ENCODE measurements at regions not wholly inside any gene's neighbourhood (a gene's known extent, or its start where the extent isn't known, plus 50 kb on each side); places are given as distances from the start of the nearest gene placed in this dataset.

DNA sequence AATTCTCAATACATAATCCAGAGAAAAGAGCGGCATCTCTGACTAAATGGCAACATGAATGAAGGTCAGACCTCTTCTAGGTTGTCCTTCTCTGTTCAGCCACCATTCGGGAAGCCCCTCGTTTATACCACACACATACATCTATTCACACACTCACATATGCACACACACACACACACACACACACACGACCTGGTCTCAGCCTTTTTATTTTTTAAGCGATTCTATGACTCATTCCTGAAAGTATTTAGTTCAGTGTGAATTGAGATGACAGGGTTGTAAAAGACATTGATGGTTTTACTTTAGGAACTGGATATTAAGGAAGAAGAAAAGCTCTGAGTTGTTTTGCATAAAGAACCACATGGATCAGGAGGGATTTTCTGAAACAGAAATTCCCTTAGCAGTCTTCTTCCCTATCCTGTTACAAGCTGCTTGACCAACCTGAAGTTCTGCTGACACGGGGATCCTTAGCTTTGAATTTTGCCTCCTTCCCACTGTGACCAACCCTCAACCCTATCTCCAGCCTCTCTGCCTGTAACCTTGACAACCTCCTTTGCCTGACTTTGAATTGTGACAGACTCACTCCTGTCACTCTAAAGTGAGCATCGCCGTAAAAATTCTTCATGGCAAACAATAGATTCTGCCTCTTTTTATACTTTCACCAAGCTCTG lies 383.1 kb upstream of the ESRRG start:
- H3K4me1 ChIP-seq (ENCODE audit: control insufficient read depth, extremely low read depth, insufficient read depth, low read length), result no peaks in the 10 kb centered on the region
- H3K9me3 ChIP-seq (ENCODE audit: control insufficient read depth, insufficient read depth, low read depth, low read length), result no peaks in the 10 kb centered on the region
- H3K36me3 ChIP-seq (ENCODE audit: control insufficient read depth, insufficient read depth, low read length), result no peaks in the 10 kb centered on the region
- no peaks in the 10 kb centered on the region for H3K79me2 ChIP-seq (ENCODE audit: control insufficient read depth, insufficient read depth, low read length)
- peak; percentile 19 to 47 for DNase-seq (ENCODE audit: low read depth in 2 of 2)
- H3K9ac ChIP-seq (ENCODE audit: insufficient read depth, low read length), result no peak overlapping the region
- no peak overlapping the region for H3K27ac ChIP-seq (ENCODE audit: insufficient read depth, low read length)
- H3K4me3 ChIP-seq (replicated peaks in 1 of 4; ENCODE audit: control extremely low read depth in 1 of 4, insufficient read depth in 1 of 4, low read depth in 3 of 4, low read length in 4 of 4), result no peak overlapping the region
- H3K4me2 ChIP-seq (ENCODE audit: extremely low read depth, insufficient read depth, low read length), result no peak overlapping the region
- no peaks in the 10 kb centered on the region for H3K27me3 ChIP-seq (ENCODE audit: control insufficient read depth, insufficient read depth, low read length)
- H2AFZ ChIP-seq (ENCODE audit: low read length), result no peak overlapping the region
- no peaks in the 10 kb centered on the region for H4K20me1 ChIP-seq (ENCODE audit: control insufficient read depth, extremely low read depth, insufficient read depth, low read length)
- TF ChIP-seq, protein P1, sequence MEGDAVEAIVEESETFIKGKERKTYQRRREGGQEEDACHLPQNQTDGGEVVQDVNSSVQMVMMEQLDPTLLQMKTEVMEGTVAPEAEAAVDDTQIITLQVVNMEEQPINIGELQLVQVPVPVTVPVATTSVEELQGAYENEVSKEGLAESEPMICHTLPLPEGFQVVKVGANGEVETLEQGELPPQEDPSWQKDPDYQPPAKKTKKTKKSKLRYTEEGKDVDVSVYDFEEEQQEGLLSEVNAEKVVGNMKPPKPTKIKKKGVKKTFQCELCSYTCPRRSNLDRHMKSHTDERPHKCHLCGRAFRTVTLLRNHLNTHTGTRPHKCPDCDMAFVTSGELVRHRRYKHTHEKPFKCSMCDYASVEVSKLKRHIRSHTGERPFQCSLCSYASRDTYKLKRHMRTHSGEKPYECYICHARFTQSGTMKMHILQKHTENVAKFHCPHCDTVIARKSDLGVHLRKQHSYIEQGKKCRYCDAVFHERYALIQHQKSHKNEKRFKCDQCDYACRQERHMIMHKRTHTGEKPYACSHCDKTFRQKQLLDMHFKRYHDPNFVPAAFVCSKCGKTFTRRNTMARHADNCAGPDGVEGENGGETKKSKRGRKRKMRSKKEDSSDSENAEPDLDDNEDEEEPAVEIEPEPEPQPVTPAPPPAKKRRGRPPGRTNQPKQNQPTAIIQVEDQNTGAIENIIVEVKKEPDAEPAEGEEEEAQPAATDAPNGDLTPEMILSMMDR (conservative IDR thresholded peaks at IDR 0.05 in 1 of 2, IDR thresholded peaks at IDR 0.05 in 1 of 2; ENCODE audit: low read depth in 1 of 2, low read length in 2 of 2), result no peak
- no peak for TF ChIP-seq EZH2 (IDR thresholded peaks at IDR 0.05; ENCODE audit: low read length, missing control alignments)

DNA sequence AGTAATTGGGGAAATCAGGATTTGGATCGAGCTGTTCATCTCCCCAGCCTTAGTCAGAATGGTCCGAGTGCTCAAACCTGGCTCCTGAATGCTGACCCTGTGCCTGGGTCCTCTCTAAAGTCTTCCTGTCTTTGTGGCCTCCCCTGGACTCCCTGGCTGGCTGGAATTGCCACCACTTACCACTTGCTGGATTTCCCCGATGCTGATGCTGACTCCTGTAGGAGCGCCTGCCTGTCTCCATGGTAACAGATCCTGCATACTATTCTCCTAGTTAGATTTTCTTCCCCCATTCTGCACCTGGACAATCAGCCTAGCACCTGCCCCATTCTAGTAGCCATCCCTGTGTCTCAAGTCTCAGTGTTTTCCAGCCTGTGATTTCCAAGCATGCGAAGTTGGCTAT lies 382.2 kb upstream of the ESRRG start:
- TF ChIP-seq, protein P1 (conservative IDR thresholded peaks at IDR 0.05 in 1 of 2, IDR thresholded peaks at IDR 0.05 in 1 of 2; ENCODE audit: low read depth in 1 of 2, low read length in 2 of 2), result no peak
- no peak for TF ChIP-seq EZH2 (IDR thresholded peaks at IDR 0.05; ENCODE audit: low read length, missing control alignments)
- no peaks in the 10 kb centered on the region for H3K36me3 ChIP-seq (ENCODE audit: control insufficient read depth, insufficient read depth, low read length)
- no peak overlapping the region for H2AFZ ChIP-seq (ENCODE audit: low read length)
- H3K4me2 ChIP-seq (ENCODE audit: extremely low read depth, insufficient read depth, low read length), result no peak overlapping the region
- no peaks in the 10 kb centered on the region for H3K9me3 ChIP-seq (ENCODE audit: control insufficient read depth, insufficient read depth, low read depth, low read length)
- no peaks in the 10 kb centered on the region for H4K20me1 ChIP-seq (ENCODE audit: control insufficient read depth, extremely low read depth, insufficient read depth, low read length)
- no peaks in the 10 kb centered on the region for H3K79me2 ChIP-seq (ENCODE audit: control insufficient read depth, insufficient read depth, low read length)
- H3K9ac ChIP-seq (ENCODE audit: insufficient read depth, low read length), result no peak overlapping the region
- H3K27ac ChIP-seq (ENCODE audit: insufficient read depth, low read length), result no peak overlapping the region
- no peak overlapping the region for H3K4me3 ChIP-seq (replicated peaks in 1 of 4; ENCODE audit: control extremely low read depth in 1 of 4, insufficient read depth in 1 of 4, low read depth in 3 of 4, low read length in 4 of 4)
- H3K27me3 ChIP-seq (ENCODE audit: control insufficient read depth, insufficient read depth, low read length), result no peaks in the 10 kb centered on the region
- DNase-seq (ENCODE audit: low read depth in 2 of 2), result no peak
- H3K4me1 ChIP-seq (ENCODE audit: control insufficient read depth, extremely low read depth, insufficient read depth, low read length), result no peaks in the 10 kb centered on the region

DNA sequence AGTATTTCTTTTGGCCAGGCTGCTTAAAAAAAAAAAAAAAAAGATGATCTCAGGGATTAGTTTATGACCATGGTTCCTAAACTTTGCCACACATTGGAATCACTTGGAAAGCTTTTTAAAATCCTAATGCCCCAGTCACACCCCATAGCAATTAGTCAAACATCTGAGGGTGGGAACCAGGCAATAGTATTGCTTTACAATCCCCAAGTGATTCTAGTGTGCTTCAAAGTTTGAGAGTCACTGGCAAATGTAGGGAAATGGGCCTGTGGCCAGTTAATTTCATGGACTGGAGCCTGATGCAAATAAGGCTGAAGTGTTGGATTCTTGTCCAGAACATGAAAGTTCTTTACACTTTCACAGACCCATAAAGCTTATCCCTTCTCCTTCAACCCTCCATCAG lies 374.6 kb upstream of the ESRRG start:
- Histone ChIP-seq H3K4me2 (ENCODE audit: extremely low read depth, insufficient read depth, low read length) (no peak overlapping the region), H3K27me3 (ENCODE audit: control insufficient read depth, insufficient read depth, low read length) (no peaks in the 10 kb centered on the region)
- no peak for DNase-seq (ENCODE audit: low read depth in 2 of 2)

More for the DNA sequence above, 374.6 kb upstream of the ESRRG start:
- no peak overlapping the region for H3K27ac ChIP-seq (ENCODE audit: insufficient read depth, low read length)
- H3K9me3 ChIP-seq (ENCODE audit: control insufficient read depth, insufficient read depth, low read depth, low read length), result no peaks in the 10 kb centered on the region
- no peak overlapping the region for H3K4me3 ChIP-seq (replicated peaks in 1 of 4; ENCODE audit: control extremely low read depth in 1 of 4, insufficient read depth in 1 of 4, low read depth in 3 of 4, low read length in 4 of 4)
- H2AFZ ChIP-seq (ENCODE audit: low read length), result no peak overlapping the region
- H3K9ac ChIP-seq (ENCODE audit: insufficient read depth, low read length), result no peak overlapping the region
- no peaks in the 10 kb centered on the region for H3K36me3 ChIP-seq (ENCODE audit: control insufficient read depth, insufficient read depth, low read length)
- no peaks in the 10 kb centered on the region for H4K20me1 ChIP-seq (ENCODE audit: control insufficient read depth, extremely low read depth, insufficient read depth, low read length)
- no peaks in the 10 kb centered on the region for H3K79me2 ChIP-seq (ENCODE audit: control insufficient read depth, insufficient read depth, low read length)
- no peaks in the 10 kb centered on the region for H3K4me1 ChIP-seq (ENCODE audit: control insufficient read depth, extremely low read depth, insufficient read depth, low read length)
- TF ChIP-seq EZH2 (IDR thresholded peaks at IDR 0.05; ENCODE audit: low read length, missing control alignments), result no peak
- TF ChIP-seq, protein P1 (conservative IDR thresholded peaks at IDR 0.05 in 1 of 2, IDR thresholded peaks at IDR 0.05 in 1 of 2; ENCODE audit: low read depth in 1 of 2, low read length in 2 of 2), result no peak

All from fibroblast of lung (primary cell).